ENCODE measurements at regions not wholly inside any gene's neighbourhood (a gene's known extent, or its start where the extent isn't known, plus 50 kb on each side); places are given as distances from the start of the nearest gene placed in this dataset.

GRCh38 chr4:19776021-19776459 lies 475.7 kb upstream of the SLIT2 start:
- DNase-seq = no peak

- no peak for DNase-seq
Observed at GRCh38 chr4:19774690-19775256, 476.9 kb upstream of the SLIT2 start.

GRCh38 chr4:19772581-19772980 lies 479.1 kb upstream of the SLIT2 start:
- no peak for DNase-seq

- no peak for DNase-seq
Observed at GRCh38 chr4:19756661-19757060, 495.0 kb upstream of the SLIT2 start.

GRCh38 chr4:19752599-19752998 lies 499.1 kb upstream of the SLIT2 start:
- DNase-seq = no peak

GRCh38 chr4:19748519-19749479 lies 502.9 kb upstream of the SLIT2 start:
- no peak for DNase-seq

- no peak for DNase-seq
Observed at GRCh38 chr4:19746377-19746776, 505.3 kb upstream of the SLIT2 start.

- no peak for DNase-seq
Observed at GRCh38 chr4:19743115-19743638, 508.5 kb upstream of the SLIT2 start.

GRCh38 chr4:19739101-19739651 lies 512.5 kb upstream of the SLIT2 start:
- no peak for DNase-seq

- no peak for DNase-seq
Observed at GRCh38 chr4:19736968-19737756, 514.5 kb upstream of the SLIT2 start.

- no peak for DNase-seq
Observed at GRCh38 chr4:19735012-19735411, 516.7 kb upstream of the SLIT2 start.

- DNase-seq = no peak
Observed at GRCh38 chr4:19729886-19730651, 521.6 kb upstream of the SLIT2 start.

GRCh38 chr4:19728773-19729172 lies 522.9 kb upstream of the SLIT2 start:
- DNase-seq = no peak

GRCh38 chr4:19727141-19727540 lies 524.6 kb upstream of the SLIT2 start:
- DNase-seq = no peak

- no peak for DNase-seq
Observed at GRCh38 chr4:19725130-19725529, 526.6 kb upstream of the SLIT2 start.

GRCh38 chr4:19722404-19722803 lies 529.3 kb upstream of the SLIT2 start:
- no peak for DNase-seq

- no peak for DNase-seq
Observed at GRCh38 chr4:19721587-19721986, 530.1 kb upstream of the SLIT2 start.

GRCh38 chr4:19720610-19721009 lies 531.1 kb upstream of the SLIT2 start:
- DNase-seq = no peak

GRCh38 chr4:19720190-19720589 lies 531.5 kb upstream of the SLIT2 start:
- no peak for DNase-seq

- DNase-seq = no peak
Observed at GRCh38 chr4:19711871-19712270, 539.8 kb upstream of the SLIT2 start.

GRCh38 chr4:19707876-19708275 lies 543.8 kb upstream of the SLIT2 start:
- DNase-seq = no peak

- no peak for DNase-seq
Observed at GRCh38 chr4:19703391-19703790, 548.3 kb upstream of the SLIT2 start.

All from NCI-H1694 treated with DMSO at 0.1 percent for 48 hours (cell line).